Parathyroid adenoma (tissue), 2 donors: ENCODE measurements at regions not wholly inside any gene's neighbourhood (a gene's known extent, or its start where the extent isn't known, plus 50 kb on each side); places are given as distances from the start of the nearest gene placed in this dataset.

Source experiments
- H2AFZ ChIP-seq: fragments of 300-600 bp; sonication (generic); one replicate; pipeline ENCODE4 v1.7.0; 2017; ENCODE audit warnings: antibody characterized with exemption, mild to moderate bottlenecking
- H3K27ac ChIP-seq: fragments of 300-600 bp; sonication (generic); one replicate; pipeline ENCODE4 v1.7.0; 2017
- H3K27me3 ChIP-seq: fragments of 300-600 bp; sonication (generic); one replicate; pipeline ENCODE4 v1.7.0; 2017; ENCODE audit warnings: low read length; ENCODE audit not compliant: control insufficient read depth, insufficient read depth
- H3K36me3 ChIP-seq: fragments of 300-600 bp; sonication (generic); one replicate; pipeline ENCODE4 v1.7.0; 2017; ENCODE audit warnings: low read length; ENCODE audit not compliant: control insufficient read depth, insufficient read depth
- H3K4me1 ChIP-seq: fragments of 300-600 bp; sonication (generic); one replicate; pipeline ENCODE4 v1.7.0; 2017; ENCODE audit warnings: control low read depth
- H3K4me2 ChIP-seq: fragments of 300-600 bp; sonication (generic); one replicate; pipeline ENCODE4 v1.7.0; 2017; ENCODE audit warnings: low read length
- H3K4me3 ChIP-seq: fragments of 300-600 bp; sonication (generic); one replicate; pipeline ENCODE4 v1.7.0; 2017; ENCODE audit warnings: low read depth, low read length
- H3K79me2 ChIP-seq: fragments of 300-600 bp; sonication (generic); one replicate; pipeline ENCODE4 v1.7.0; 2017; ENCODE audit warnings: control low read depth
- H3K9ac ChIP-seq: fragments of 300-600 bp; sonication (generic); one replicate; pipeline ENCODE4 v1.7.0; 2017; ENCODE audit warnings: mild to moderate bottlenecking
- H3K9me3 ChIP-seq: fragments of 300-600 bp; sonication (generic); one replicate; pipeline ENCODE4 v1.7.0; 2017; ENCODE audit warnings: low read length; ENCODE audit not compliant: control insufficient read depth
- CTCF ChIP-seq: fragments of 300-600 bp; sonication (generic); IDR thresholded peaks from one replicate; pipeline ENCODE4 v1.7.0; 2017; ENCODE audit warnings: antibody characterized with exemption, mild to moderate bottlenecking
- donor health status: primary hyperparathyroidism.

- Histone ChIP-seq H3K27me3 (no peaks in the 10 kb centered on the region), H3K36me3 (no peaks in the 10 kb centered on the region), H3K4me1 (no peaks in the 10 kb centered on the region), H3K9me3 (no peaks in the 10 kb centered on the region), H3K79me2 (no peaks in the 10 kb centered on the region), H3K27ac (no peak overlapping the region), H3K9ac (no peak overlapping the region), H2AFZ (no peak overlapping the region), H3K4me2 (no peak overlapping the region), H3K4me3 (no peak overlapping the region)
- no peak for TF ChIP-seq CTCF
These were observed 187.8 kb upstream of the FSHR start for GRCh38 chr2:49342156-49342555.

DNA sequence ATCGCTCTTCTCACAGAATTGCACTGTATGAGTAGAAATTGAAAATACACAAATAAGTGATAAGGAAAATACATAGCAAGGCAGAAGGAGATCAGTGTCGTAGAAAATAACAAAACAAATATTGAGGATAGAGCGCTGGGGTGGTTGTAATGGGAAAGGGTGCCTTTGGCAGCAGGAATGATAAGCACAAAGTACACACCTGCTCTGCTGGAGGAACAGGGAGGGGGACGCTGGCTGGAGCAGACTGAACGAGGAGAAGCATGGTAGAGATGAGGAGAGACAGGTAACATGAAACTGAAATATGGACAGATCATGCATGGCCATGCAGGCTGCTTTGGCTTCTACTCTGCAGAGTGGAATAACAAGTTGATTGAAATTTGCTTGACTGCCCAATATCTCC is 181.2 kb upstream of the FSHR start:
- H3K79me2 ChIP-seq, result no peaks in the 10 kb centered on the region
- H3K27ac ChIP-seq, result no peak overlapping the region
- no peak for TF ChIP-seq CTCF
- no peak overlapping the region for H3K4me3 ChIP-seq
- H2AFZ ChIP-seq, result no peak overlapping the region
- no peaks in the 10 kb centered on the region for H3K36me3 ChIP-seq
- no peaks in the 10 kb centered on the region for H3K9me3 ChIP-seq
- H3K4me2 ChIP-seq, result no peak overlapping the region
- no peaks in the 10 kb centered on the region for H3K4me1 ChIP-seq
- H3K9ac ChIP-seq, result no peak overlapping the region
- H3K27me3 ChIP-seq, result no peaks in the 10 kb centered on the region

DNA sequence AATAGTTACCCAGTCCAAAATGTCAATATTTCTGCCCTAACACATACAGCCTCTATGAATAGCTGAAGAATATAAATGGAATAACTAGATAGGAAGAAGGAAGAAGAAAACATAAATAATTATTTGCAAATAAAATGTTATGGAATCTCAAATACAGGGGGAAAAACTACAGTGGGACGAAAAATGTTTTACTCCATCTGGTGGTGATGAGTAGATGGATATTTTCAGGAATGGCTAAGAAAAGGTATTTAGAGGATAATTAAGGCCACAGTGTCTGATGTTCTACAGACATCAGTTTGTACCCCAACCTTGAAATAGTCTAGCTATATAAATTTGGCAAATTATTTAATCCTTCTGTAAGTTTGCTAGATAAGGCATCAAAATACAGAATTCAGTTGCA is 178.1 kb upstream of the FSHR start:
- Histone ChIP-seq H3K36me3 (no peaks in the 10 kb centered on the region), H3K9me3 (no peaks in the 10 kb centered on the region), H2AFZ (no peak overlapping the region), H3K9ac (no peak overlapping the region), H3K4me2 (no peak overlapping the region), H3K4me3 (no peak overlapping the region), H3K27me3 (no peaks in the 10 kb centered on the region), H3K79me2 (no peaks in the 10 kb centered on the region), H3K4me1 (no peaks in the 10 kb centered on the region), H3K27ac (no peak overlapping the region)
- TF ChIP-seq CTCF, result no peak

DNA sequence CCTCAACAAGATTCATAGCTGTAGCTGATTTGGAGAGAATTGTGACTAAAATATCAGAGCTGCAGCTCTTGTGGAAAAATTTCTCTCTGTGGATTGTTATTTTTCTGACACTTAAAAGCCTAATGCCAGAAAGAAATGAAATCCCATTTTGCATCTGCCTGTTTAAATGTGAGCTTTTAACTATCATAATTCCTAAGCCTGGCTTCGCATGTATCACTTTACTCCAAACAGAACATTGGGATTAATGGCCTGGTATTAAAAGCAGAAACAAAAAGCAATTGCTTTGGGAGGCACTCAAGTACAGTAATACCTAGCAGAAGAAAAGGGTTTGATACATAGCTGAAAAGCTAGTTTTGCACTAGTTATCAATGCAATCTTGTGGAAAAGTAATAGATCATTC is 164.2 kb upstream of the FSHR start:
- Histone ChIP-seq H3K4me2 (no peak overlapping the region), H3K9me3 (no peaks in the 10 kb centered on the region), H3K79me2 (no peaks in the 10 kb centered on the region), H2AFZ (no peak overlapping the region), H3K4me3 (no peak overlapping the region), H3K27me3 (no peaks in the 10 kb centered on the region), H3K4me1 (no peaks in the 10 kb centered on the region), H3K36me3 (no peaks in the 10 kb centered on the region), H3K9ac (no peak overlapping the region), H3K27ac (no peak overlapping the region)
- TF ChIP-seq CTCF, result no peak

- no peaks in the 10 kb centered on the region for H3K9me3 ChIP-seq
- H3K27ac ChIP-seq, result no peak overlapping the region
- H3K27me3 ChIP-seq, result no peaks in the 10 kb centered on the region
- no peak overlapping the region for H3K9ac ChIP-seq
- no peaks in the 10 kb centered on the region for H3K36me3 ChIP-seq
- no peaks in the 10 kb centered on the region for H3K4me1 ChIP-seq
- TF ChIP-seq CTCF, result no peak
- H3K4me2 ChIP-seq, result no peak overlapping the region
- no peaks in the 10 kb centered on the region for H3K79me2 ChIP-seq
- H2AFZ ChIP-seq, result no peak overlapping the region
- H3K4me3 ChIP-seq, result no peak overlapping the region
These were observed 155.1 kb upstream of the FSHR start for GRCh38 chr2:49309461-49309860.
